ENCODE measurements at regions not wholly inside any gene's neighbourhood (a gene's known extent, or its start where the extent isn't known, plus 50 kb on each side); places are given as distances from the start of the nearest gene placed in this dataset.
A peak's percentile ranks its signal among the peaks of the same experiment; 100 is the strongest.

DNA sequence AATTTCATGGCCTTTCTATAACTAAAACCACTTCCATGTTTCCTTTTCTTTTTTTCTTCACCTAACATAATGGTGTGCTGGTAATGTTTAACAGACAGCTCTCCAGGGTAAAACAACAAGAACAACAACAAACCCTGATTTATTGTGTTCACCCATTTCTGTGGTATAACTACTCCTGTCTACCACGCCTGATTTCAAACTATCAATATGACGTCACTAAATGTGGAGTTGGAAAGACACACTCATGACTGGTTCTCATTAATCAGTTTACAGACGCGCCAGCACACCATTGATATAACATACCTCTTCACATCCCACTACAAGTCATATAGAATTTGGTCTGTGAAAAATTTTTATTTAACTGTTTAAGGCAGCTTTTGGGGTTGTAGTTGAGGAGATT lies 142.9 kb downstream of the ARRDC3 start:
- no peaks in the 10 kb centered on the region for H3K27me3 Mint-ChIP-seq
- no peak overlapping the region for H3K4me3 Mint-ChIP-seq
- H3K9me3 Mint-ChIP-seq (ENCODE audit: low read depth), result peaks cover 11% of the 10 kb centered on the region
- H3K4me1 Mint-ChIP-seq (ENCODE audit: low read depth), result no peaks in the 10 kb centered on the region
- H3K36me3 Mint-ChIP-seq, result peaks cover 7% of the 10 kb centered on the region
- no peak overlapping the region for H3K27ac Mint-ChIP-seq

DNA sequence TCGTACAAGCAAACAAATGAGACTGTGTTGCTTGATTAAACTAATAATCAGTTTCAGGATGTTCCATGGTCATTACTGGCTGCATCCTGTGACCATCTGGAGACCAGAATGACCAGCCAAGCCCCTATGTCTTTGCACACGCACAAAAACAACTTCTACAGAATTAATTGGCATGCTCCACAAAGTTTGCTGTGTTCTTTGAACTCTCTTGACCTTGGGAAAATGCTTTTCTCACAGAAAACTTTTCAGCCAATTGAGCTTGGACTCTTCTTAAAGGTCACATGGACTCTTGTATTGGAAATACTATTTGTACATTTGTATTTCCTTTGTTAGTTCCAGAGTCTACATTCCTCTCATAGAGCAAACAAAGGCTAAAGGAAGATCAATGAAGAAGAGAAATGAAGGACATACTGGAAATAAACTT lies 147.8 kb downstream of the ARRDC3 start:
- Mint-ChIP-seq H3K9me3 (ENCODE audit: low read depth) (no peaks in the 10 kb centered on the region), H3K27me3 (peaks cover 4% of the 10 kb centered on the region), H3K4me3 (no peak overlapping the region), H3K36me3 (no peaks in the 10 kb centered on the region), H3K27ac (no peak overlapping the region), H3K4me1 (ENCODE audit: low read depth) (no peaks in the 10 kb centered on the region)

DNA sequence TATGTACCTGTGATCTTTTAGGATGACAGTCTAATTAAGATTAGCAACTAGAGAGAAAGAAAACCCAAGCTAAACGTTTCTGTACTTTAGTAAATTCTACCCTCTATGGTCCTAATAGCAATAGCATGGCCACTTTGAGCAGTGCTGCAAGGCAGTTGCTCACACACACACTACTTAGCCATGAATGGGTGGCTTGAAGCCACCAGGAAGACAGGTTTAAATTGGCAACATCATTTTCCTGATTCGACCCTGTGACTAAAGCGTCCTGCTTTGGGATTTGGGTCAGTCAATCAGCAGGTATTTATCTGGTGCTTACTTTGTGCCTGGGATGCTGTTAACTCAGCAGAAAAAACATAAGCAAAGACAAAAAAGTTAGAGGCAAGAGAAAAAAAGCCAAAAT lies 150.6 kb downstream of the ARRDC3 start:
- Mint-ChIP-seq H3K9me3 (ENCODE audit: low read depth) (no peaks in the 10 kb centered on the region), H3K36me3 (peaks cover 10% of the 10 kb centered on the region), H3K4me1 (ENCODE audit: low read depth) (no peaks in the 10 kb centered on the region), H3K4me3 (no peak overlapping the region), H3K27ac (no peak overlapping the region), H3K27me3 (peaks cover 4% of the 10 kb centered on the region)

DNA sequence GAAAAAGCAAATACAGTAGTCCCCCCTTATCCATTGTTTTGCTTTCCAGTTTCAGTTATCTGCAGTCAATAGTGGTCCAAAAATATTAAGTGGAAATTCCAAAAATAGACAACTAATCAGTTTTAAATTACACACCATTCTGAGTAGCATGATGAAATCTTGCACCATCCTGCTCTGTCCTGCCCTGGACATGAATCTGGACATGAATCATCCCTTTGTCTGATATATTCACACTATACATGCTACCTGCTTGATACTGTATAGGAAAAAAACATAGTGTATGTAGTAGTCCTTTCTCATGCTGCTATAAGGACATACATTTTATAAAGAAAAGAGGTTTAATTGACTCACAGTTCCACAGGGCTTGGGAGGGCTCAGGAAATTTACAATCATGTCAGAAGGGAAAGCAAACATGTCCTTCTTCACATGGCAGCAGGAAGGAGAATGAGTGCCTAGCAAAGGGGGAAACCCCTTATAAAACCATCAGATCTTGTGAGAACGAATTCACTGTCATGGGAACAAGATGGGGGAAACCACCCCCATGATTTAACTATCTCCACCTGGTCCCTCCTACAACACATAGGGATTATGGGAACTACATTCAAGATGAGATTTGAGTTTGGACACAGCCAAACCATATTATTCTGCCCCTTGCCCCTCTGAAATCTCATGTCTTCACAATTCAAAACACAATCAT lies 153.9 kb downstream of the ARRDC3 start:
- H3K36me3 Mint-ChIP-seq, result peaks cover 10% of the 10 kb centered on the region
- H3K9me3 Mint-ChIP-seq (ENCODE audit: low read depth), result no peaks in the 10 kb centered on the region
- no peaks in the 10 kb centered on the region for H3K4me1 Mint-ChIP-seq (ENCODE audit: low read depth)
- no peak overlapping the region for H3K4me3 Mint-ChIP-seq
- peak overlapping the region; percentile 36 for H3K27ac Mint-ChIP-seq
- H3K27me3 Mint-ChIP-seq, result peaks cover 4% of the 10 kb centered on the region

DNA sequence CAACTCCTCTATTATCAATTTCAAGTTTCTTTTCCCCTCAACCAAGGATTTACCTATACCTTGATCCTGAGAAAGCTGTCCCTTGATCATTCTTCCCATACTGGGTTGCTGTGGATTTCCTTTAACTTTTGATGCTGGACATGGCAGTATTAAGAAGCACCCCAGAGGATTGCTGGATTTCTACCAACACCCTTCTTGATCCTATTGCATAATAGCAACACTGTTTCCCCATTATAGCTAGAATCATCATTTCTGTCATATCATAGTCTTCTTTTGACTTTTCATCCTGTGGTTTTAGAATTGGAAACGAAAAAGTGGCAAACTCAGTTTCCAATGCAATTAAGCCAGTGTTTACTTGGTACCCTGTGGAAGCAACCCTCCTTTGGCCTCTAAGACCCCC lies 154.9 kb downstream of the ARRDC3 start:
- Mint-ChIP-seq H3K36me3 (peaks cover 10% of the 10 kb centered on the region), H3K4me3 (no peak overlapping the region), H3K9me3 (ENCODE audit: low read depth) (no peaks in the 10 kb centered on the region), H3K27ac (no peak overlapping the region), H3K4me1 (ENCODE audit: low read depth) (no peaks in the 10 kb centered on the region), H3K27me3 (peaks cover 4% of the 10 kb centered on the region)

DNA sequence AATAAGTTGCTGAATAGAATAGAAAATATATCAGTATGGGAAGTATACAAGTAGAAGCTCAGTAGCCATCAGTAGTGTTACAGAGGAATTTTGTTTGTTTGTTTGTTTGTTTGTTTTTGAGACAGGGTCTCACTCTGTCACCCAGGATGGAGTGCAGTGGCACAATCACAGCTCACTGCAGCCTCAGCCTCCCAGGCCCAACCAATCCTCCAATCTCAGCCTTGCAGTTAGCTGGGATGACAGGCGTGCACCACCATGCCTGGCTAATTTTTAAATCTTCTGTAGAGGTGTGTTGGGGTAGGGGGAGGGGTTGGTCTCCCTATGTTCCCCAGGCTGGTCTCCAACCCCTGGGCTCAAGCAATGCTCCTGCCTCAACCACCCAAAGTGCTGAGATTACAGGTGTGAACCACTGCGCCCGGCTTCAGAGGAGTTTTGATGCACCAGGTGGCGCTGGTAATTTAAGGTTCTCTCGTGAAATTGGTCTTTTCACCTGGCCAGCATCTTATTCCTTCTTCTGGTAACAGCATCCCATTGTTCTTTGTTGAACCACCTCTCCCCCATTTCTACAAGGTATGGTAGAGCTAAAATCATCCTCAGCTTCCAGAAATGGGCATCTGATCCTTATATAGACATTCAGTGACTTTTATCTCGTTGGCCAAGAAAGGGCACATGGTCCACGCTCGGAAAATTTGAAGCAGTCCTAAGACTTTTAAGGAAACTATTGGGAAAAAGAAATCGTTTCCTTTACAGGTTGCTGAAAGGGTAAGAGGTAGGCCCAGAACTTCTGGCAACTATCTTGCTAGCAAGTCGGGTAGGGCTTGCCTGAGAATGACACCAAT lies 157.1 kb downstream of the ARRDC3 start:
- Mint-ChIP-seq H3K9me3 (ENCODE audit: low read depth) (no peaks in the 10 kb centered on the region), H3K4me3 (no peak overlapping the region), H3K27ac (no peak overlapping the region), H3K4me1 (ENCODE audit: low read depth) (no peaks in the 10 kb centered on the region), H3K27me3 (peaks cover 4% of the 10 kb centered on the region), H3K36me3 (peaks cover 10% of the 10 kb centered on the region)

DNA sequence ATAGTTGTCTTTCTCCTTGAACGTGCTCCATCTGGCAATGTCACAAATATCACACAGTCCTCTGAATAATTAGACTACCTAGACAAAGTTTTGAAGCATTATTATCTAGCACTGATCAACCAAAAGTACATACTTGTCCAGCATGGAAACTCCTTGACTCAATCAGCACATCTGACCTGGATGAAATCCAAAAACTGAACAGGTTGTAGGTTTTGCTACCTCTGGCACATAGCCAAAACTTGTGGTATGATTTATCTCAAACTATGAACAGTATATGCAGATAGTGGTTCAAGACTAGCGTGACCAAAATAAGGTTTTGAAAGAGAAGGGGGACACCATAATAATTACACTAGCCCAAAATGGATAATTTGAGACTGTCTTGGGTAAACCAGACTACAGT lies 158.1 kb downstream of the ARRDC3 start:
- H3K9me3 Mint-ChIP-seq (ENCODE audit: low read depth), result no peaks in the 10 kb centered on the region
- H3K27me3 Mint-ChIP-seq, result no peaks in the 10 kb centered on the region
- H3K36me3 Mint-ChIP-seq, result peaks cover 9% of the 10 kb centered on the region
- no peaks in the 10 kb centered on the region for H3K4me1 Mint-ChIP-seq (ENCODE audit: low read depth)
- H3K4me3 Mint-ChIP-seq, result no peak overlapping the region
- no peak overlapping the region for H3K27ac Mint-ChIP-seq

DNA sequence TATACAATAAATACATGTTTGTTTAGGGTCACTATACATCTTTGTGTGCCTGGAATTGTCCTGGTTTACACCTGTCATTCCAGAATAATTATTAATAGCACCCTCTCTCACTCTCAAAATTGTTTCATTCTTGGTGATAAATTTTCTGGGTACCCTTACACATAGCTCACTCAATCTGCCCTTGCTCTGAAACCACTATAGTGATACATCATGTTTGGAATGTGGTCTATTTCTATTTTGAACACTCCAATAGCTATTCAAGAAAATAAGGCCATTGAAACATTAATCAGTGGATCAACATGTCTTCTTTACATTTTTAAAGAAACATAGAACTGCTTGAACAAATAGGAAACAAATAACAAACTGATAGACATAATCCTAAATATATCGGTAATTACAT lies 158.7 kb downstream of the ARRDC3 start:
- Mint-ChIP-seq H3K4me1 (ENCODE audit: low read depth) (no peaks in the 10 kb centered on the region), H3K27me3 (no peaks in the 10 kb centered on the region), H3K4me3 (no peak overlapping the region), H3K36me3 (peaks cover 5% of the 10 kb centered on the region), H3K27ac (no peak overlapping the region), H3K9me3 (ENCODE audit: low read depth) (no peaks in the 10 kb centered on the region)

DNA sequence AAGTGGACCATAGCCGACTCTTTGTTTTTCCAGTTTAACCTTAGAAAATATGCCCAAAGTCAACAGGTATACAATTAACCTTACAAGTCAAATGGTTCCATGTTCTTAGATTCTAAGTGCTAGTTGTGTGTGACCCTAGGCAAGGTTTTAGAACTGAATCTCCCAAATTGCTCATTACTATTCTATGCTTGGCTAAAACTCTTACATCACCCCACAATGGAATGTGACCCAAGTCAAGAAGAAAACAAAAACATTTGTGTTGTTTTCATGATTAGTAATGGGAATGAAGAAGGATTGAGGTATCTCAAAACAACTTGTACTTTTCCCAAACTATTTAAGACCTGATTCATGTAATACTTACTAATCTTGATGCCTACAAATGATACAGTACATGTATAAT lies 159.2 kb downstream of the ARRDC3 start:
- no peak overlapping the region for H3K27ac Mint-ChIP-seq
- H3K27me3 Mint-ChIP-seq, result no peaks in the 10 kb centered on the region
- no peak overlapping the region for H3K4me3 Mint-ChIP-seq
- H3K36me3 Mint-ChIP-seq, result peaks cover under 1% of the 10 kb centered on the region
- H3K9me3 Mint-ChIP-seq (ENCODE audit: low read depth), result no peaks in the 10 kb centered on the region
- H3K4me1 Mint-ChIP-seq (ENCODE audit: low read depth), result no peaks in the 10 kb centered on the region

DNA sequence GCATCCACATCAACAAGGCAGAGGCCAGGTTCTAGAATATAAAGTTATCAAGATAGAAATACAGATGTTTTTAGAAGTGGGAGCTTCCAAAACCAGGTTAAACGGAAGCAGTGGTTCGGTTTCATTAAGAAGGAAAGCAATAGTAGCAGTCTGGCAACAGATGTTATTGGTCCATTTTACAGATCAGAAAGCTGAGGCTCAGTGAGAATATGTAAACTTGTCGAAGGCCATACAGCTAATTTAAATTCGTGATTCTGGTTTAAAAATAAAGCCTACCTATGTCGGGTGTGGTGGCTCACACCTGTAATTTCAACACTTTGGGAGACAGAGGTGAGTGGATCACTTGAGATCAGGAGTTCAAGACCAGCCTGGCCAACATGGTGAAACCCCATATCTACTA lies 160.6 kb downstream of the ARRDC3 start:
- Mint-ChIP-seq H3K4me3 (no peak overlapping the region), H3K36me3 (no peaks in the 10 kb centered on the region), H3K27ac (no peak overlapping the region)

DNA sequence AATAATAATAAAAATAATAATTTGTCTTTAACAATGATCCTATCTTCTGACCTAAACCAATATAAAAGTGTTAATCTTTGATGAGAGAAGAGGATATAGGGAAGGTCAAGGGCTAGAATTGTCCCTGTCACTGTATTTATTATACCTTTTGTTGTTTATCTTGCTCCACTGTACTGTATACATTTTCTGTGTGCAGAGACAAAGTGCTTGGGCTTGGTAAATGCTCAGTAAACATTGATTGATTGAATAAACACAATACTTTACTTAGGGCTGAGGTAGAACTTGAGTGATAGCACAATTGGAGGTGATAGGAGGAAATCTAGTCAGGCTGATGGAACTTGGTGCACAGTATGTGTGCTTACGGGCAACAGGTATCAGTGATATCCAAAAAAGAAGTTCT lies 161.2 kb downstream of the ARRDC3 start:
- no peak overlapping the region for H3K27ac Mint-ChIP-seq
- H3K36me3 Mint-ChIP-seq, result no peaks in the 10 kb centered on the region
- no peaks in the 10 kb centered on the region for H3K4me1 Mint-ChIP-seq (ENCODE audit: low read depth)
- H3K4me3 Mint-ChIP-seq, result no peak overlapping the region
- no peaks in the 10 kb centered on the region for H3K27me3 Mint-ChIP-seq
- no peaks in the 10 kb centered on the region for H3K9me3 Mint-ChIP-seq (ENCODE audit: low read depth)

More for the DNA sequence above, 160.6 kb downstream of the ARRDC3 start:
- H3K4me1 Mint-ChIP-seq (ENCODE audit: low read depth), result no peaks in the 10 kb centered on the region
- H3K9me3 Mint-ChIP-seq (ENCODE audit: low read depth), result no peaks in the 10 kb centered on the region
- H3K27me3 Mint-ChIP-seq, result no peaks in the 10 kb centered on the region

DNA sequence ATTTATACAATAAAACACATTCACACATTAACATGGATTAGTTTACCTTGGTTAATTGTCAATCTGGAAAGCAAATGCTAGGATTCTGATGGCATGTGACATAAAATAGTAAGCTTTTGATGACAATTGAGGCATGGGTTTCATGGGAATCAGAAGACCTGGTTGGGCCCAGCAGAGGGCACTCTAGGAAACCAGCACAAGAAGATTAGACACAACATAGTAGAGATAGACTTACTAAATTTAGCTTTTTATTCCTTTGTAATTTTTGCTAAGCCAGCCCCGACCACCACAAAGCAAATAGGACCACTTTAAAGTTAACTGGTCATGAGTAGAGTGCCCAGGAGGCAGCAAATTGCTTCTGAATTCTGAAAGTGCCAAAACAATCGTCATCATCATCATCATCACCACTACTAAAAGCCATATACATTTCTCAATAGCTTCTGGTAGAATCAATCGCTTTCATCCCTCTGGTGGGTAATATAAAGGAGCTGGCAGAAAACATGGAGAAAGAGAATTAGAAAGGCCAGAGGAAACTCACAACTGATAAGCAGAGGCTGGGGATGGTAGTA lies 163.2 kb downstream of the ARRDC3 start:
- Mint-ChIP-seq H3K27ac (no peak overlapping the region), H3K27me3 (no peaks in the 10 kb centered on the region), H3K4me1 (ENCODE audit: low read depth) (no peaks in the 10 kb centered on the region), H3K36me3 (no peaks in the 10 kb centered on the region), H3K4me3 (no peak overlapping the region), H3K9me3 (ENCODE audit: low read depth) (no peaks in the 10 kb centered on the region)

DNA sequence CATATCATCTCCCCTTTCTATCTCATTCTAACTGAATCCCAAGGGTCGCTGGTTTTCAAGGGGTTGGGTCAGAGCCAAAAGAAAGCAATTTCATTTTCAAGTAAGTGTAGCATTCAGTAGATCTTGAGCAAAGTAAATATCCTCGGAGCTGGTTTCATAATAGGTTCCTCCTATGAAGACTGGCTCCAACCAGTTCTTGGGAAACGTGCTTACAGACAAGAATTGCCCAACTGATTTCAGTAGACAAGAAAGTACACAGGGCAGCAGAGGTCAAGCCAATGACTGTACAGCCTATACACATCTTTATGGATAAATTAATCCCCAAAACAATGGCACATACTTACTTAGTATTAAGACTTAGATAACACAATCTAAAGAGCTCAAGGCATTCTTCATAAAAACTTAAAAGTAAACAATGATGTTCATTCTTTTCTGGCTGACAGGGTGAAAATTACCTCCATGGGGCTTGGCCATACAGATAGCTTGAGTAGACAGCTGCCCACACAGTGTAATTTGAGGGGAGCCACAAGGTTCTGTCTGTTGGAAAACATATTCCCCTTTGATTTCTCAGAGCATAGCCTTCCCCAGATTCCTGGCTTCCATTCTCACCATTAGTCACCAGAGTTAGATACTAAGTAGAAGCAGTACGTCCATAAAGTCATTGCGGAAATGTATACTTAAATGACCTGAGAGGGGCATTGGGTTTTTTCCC lies 163.9 kb downstream of the ARRDC3 start:
- Mint-ChIP-seq H3K4me3 (no peak overlapping the region), H3K27me3 (no peaks in the 10 kb centered on the region), H3K27ac (no peak overlapping the region), H3K36me3 (no peaks in the 10 kb centered on the region), H3K4me1 (ENCODE audit: low read depth) (no peaks in the 10 kb centered on the region), H3K9me3 (ENCODE audit: low read depth) (no peaks in the 10 kb centered on the region)

DNA sequence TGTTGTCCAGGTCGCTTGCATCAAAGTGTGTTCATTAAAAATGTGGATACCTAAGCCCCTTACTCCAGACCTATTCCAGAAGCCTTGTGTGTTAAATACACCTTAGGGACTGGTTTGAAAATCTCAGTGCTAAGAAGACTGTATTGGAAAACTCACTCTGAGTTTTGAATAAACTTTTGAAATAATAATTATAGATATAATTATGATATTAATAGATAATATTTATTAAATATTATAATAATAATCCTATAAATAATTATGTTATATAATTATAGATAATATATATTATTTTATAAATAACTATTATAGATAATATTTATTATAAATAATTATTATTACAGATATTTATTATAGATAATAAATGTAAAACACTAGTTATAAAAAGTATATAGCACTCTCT lies 165.3 kb downstream of the ARRDC3 start:
- H3K27me3 Mint-ChIP-seq, result no peaks in the 10 kb centered on the region
- no peak overlapping the region for H3K27ac Mint-ChIP-seq
- no peaks in the 10 kb centered on the region for H3K4me1 Mint-ChIP-seq (ENCODE audit: low read depth)
- no peaks in the 10 kb centered on the region for H3K36me3 Mint-ChIP-seq
- H3K9me3 Mint-ChIP-seq (ENCODE audit: low read depth), result no peaks in the 10 kb centered on the region
- H3K4me3 Mint-ChIP-seq, result no peak overlapping the region

DNA sequence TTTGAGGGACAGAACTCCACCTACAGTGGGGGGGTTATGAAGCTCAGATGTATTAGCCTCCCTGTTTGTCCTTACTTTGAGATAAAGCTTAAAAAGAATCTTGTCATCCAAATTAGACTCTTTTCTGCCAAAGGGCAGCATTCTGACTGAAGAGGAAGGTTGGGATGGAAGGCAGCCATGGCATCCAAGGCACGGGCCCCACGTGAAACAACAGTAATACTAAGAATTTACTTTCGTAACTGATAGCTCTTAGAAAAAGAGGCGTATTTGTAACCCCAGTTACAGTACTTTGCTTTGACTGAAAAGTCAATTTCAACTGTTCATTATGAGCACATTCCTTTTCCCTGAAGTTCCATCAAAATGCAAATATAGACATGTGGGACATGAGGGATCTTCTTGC lies 168.5 kb downstream of the ARRDC3 start:
- Mint-ChIP-seq H3K36me3 (no peaks in the 10 kb centered on the region), H3K4me3 (no peak overlapping the region), H3K9me3 (ENCODE audit: low read depth) (no peaks in the 10 kb centered on the region), H3K4me1 (ENCODE audit: low read depth) (no peaks in the 10 kb centered on the region), H3K27ac (no peak overlapping the region), H3K27me3 (no peaks in the 10 kb centered on the region)

Measured in activated naive CD8-positive, alpha-beta T cell (primary cell).